NCI-H82 (cell line): ENCODE measurements at regions not wholly inside any gene's neighbourhood (a gene's known extent, or its start where the extent isn't known, plus 50 kb on each side); places are given as distances from the start of the nearest gene placed in this dataset.

Source experiments
- DNase-seq: peaks from one replicate; lab custom pipeline; 2025; lab: John Stamatoyannopoulos, UW

- DNase-seq: no peak
These were observed 335.0 kb downstream of the TGFB2 start for GRCh38 chr1:218679988-218680748.

GRCh38 chr1:218683242-218683641 is 338.1 kb downstream of the TGFB2 start:
- DNase-seq: no peak

GRCh38 chr1:218686258-218686657 is 341.1 kb downstream of the TGFB2 start:
- no peak for DNase-seq

- no peak for DNase-seq
These were observed 341.6 kb downstream of the TGFB2 start for GRCh38 chr1:218686761-218687160.

GRCh38 chr1:218692808-218693207 is 347.7 kb downstream of the TGFB2 start:
- DNase-seq: no peak

- DNase-seq: no peak
These were observed 348.5 kb downstream of the TGFB2 start for GRCh38 chr1:218693599-218693998.

GRCh38 chr1:218694085-218694484 is 348.9 kb downstream of the TGFB2 start:
- DNase-seq: no peak

- DNase-seq: no peak
These were observed 349.5 kb downstream of the TGFB2 start for GRCh38 chr1:218694636-218695035.

GRCh38 chr1:218695525-218695924 is 350.4 kb downstream of the TGFB2 start:
- DNase-seq: no peak

- no peak for DNase-seq
These were observed 353.0 kb downstream of the TGFB2 start for GRCh38 chr1:218698141-218698540.

- no peak for DNase-seq
These were observed 354.3 kb downstream of the TGFB2 start for GRCh38 chr1:218699421-218699820.

- DNase-seq: no peak
These were observed 354.7 kb downstream of the TGFB2 start for GRCh38 chr1:218699865-218700264.

GRCh38 chr1:218700666-218701065 is 355.5 kb downstream of the TGFB2 start:
- DNase-seq: no peak

GRCh38 chr1:218701131-218701530 is 356.0 kb downstream of the TGFB2 start:
- no peak for DNase-seq

GRCh38 chr1:218702775-218703174 is 357.6 kb downstream of the TGFB2 start:
- no peak for DNase-seq

- DNase-seq: no peak
These were observed 358.7 kb downstream of the TGFB2 start for GRCh38 chr1:218703836-218704235.

GRCh38 chr1:218705391-218705790 is 360.3 kb downstream of the TGFB2 start:
- no peak for DNase-seq

- DNase-seq: no peak
These were observed 361.1 kb downstream of the TGFB2 start for GRCh38 chr1:218705911-218706893.

- DNase-seq: no peak
These were observed 365.9 kb downstream of the TGFB2 start for GRCh38 chr1:218711001-218711400.

- no peak for DNase-seq
These were observed 366.9 kb downstream of the TGFB2 start for GRCh38 chr1:218711884-218712674.

- DNase-seq: no peak
These were observed 367.5 kb downstream of the TGFB2 start for GRCh38 chr1:218712677-218713076.
